Effector memory CD8-positive, alpha-beta T cell (primary cell): ENCODE measurements at regions not wholly inside any gene's neighbourhood (a gene's known extent, or its start where the extent isn't known, plus 50 kb on each side); places are given as distances from the start of the nearest gene placed in this dataset.

Experiments used
- ATAC-seq: fragments of 150-1000 bp; cut with Tn5 transposase; replicated peaks from 2 replicates; pipeline ENCODE4 v1.10.0; 2021; ENCODE audit warnings: mild to moderate bottlenecking, moderate library complexity
- DNase-seq, 3 experiments: peaks; one replicate each; pipeline ENCODE4 v3.0.0; 2021
- H3K27ac Mint-ChIP-seq, 2 donors: one replicate each; pipeline ENCODE4 v1.8.0; 2022; ENCODE audit warnings: mild to moderate bottlenecking in 2 of 2, mixed read lengths in 2 of 2, moderate library complexity in 2 of 2
- H3K27me3 Mint-ChIP-seq, 2 donors: one replicate each; pipeline ENCODE4 v1.8.0; 2022; ENCODE audit warnings: mixed read lengths in 2 of 2
- H3K36me3 Mint-ChIP-seq: one replicate; pipeline ENCODE4 v1.8.0; 2022; ENCODE audit warnings: mild to moderate bottlenecking, moderate library complexity, mixed read lengths; ENCODE audit not compliant: insufficient read depth
- H3K4me1 Mint-ChIP-seq, 2 donors: one replicate each; pipeline ENCODE4 v1.8.0; 2022; ENCODE audit warnings: low read depth in 2 of 2, mixed read lengths in 2 of 2
- H3K4me3 Mint-ChIP-seq, 2 donors: one replicate each; pipeline ENCODE4 v1.8.0; 2022; ENCODE audit warnings: mild to moderate bottlenecking in 2 of 2, mixed read lengths in 2 of 2, moderate library complexity in 2 of 2
- H3K9me3 Mint-ChIP-seq, 2 donors: one replicate each; pipeline ENCODE4 v1.8.0; 2022; ENCODE audit warnings: mixed read lengths in 2 of 2

DNA sequence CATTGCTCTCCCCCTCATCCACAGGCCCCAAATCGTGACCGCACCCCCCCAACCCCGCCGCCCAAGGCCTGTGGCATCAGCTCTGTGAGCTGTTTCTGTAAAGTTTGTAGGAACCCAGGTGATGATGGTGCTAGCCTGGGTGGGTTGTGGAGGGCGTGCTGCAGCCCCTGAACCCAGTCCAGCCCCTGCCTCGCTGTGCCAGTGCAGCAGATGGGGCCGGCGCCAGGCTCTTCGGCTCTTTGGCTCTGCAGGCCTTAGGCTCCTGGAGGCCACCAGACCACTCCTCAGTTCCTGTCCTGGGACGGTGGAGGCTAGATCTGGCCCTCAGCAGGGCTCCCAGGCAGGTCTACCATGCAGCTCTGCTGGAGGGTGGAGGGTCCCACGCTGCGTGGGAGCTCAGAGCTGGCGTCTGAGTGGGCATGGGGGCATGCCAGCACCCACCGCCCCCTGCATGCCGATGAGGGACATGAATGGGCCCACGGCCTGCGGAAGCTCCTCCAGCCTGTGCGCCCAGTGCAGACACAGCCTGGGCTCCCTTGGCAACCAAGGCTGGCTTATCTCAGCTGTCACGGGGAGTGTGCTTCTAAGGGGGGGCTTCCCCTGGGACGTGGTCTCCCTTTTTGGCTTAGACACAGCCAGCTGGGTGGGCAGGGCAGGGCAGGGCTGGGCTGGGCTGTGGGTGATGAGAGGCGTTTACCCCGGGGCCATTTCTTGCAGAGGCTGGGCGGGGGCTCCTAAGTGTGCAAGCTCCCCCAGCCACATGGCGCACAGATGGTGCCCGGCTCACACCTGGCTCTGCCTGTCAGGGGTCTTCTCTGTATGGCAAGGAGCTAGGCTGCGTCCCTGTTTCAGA is 1187.6 kb downstream of the BRD1 start:
- no peaks in the 10 kb centered on the region for H3K36me3 Mint-ChIP-seq
- H3K4me1 Mint-ChIP-seq, result peaks cover 0 to 3% of the 10 kb centered on the region in 2 donors
- DNase-seq, result no peak
- no peak overlapping the region for H3K27ac Mint-ChIP-seq
- peaks cover 0 to 19% of the 10 kb centered on the region in 2 donors for H3K27me3 Mint-ChIP-seq
- no peaks in the 10 kb centered on the region for H3K9me3 Mint-ChIP-seq
- H3K4me3 Mint-ChIP-seq, result no peak overlapping the region
- no peak for ATAC-seq

GRCh38 chr22:48639021-48639795 is 1188.5 kb downstream of the BRD1 start:
- H3K27me3 Mint-ChIP-seq, result peaks cover 0 to 11% of the 10 kb centered on the region in 2 donors
- no peak overlapping the region for H3K4me3 Mint-ChIP-seq
- H3K4me1 Mint-ChIP-seq, result peaks cover 0 to 3% of the 10 kb centered on the region in 2 donors
- H3K36me3 Mint-ChIP-seq, result no peaks in the 10 kb centered on the region
- no peak overlapping the region for H3K27ac Mint-ChIP-seq
- no peaks in the 10 kb centered on the region for H3K9me3 Mint-ChIP-seq
- DNase-seq, result no peak
- ATAC-seq, result no peak

- Mint-ChIP-seq H3K4me1 (peaks cover 0 to 3% of the 10 kb centered on the region in 2 donors), H3K36me3 (no peaks in the 10 kb centered on the region), H3K27me3 (peaks cover 0 to 9% of the 10 kb centered on the region in 2 donors), H3K27ac (no peak overlapping the region), H3K9me3 (no peaks in the 10 kb centered on the region), H3K4me3 (no peak overlapping the region)
- ATAC-seq (no peak), DNase-seq (no peak)
Measured at GRCh38 chr22:48637231-48637630, 1190.4 kb downstream of the BRD1 start.

DNA sequence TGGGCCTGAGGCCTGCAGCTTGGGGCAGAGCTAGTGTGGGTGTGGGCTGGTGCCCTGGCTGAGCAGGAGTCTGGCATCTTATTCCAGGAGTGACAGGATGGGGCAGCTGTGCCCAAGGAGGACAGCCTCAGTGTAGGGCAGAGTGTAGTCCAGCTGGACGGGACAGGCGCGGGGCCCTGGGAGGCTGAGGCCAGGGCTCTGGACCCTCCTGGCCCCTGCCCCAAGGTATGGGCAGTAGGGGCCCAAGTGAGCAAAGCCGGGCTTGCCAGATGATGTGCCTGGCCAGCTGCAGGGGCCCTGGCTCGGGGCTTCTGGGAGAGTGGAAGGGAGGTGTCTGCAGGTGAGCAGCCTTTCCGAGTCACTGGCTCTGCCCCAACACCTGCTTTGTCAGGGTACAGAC is 1190.9 kb downstream of the BRD1 start:
- no peak overlapping the region for H3K27ac Mint-ChIP-seq
- H3K36me3 Mint-ChIP-seq, result no peaks in the 10 kb centered on the region
- no peaks in the 10 kb centered on the region for H3K9me3 Mint-ChIP-seq
- no peak for ATAC-seq
- DNase-seq, result no peak
- H3K4me3 Mint-ChIP-seq, result no peak overlapping the region
- H3K27me3 Mint-ChIP-seq, result peaks cover 0 to 9% of the 10 kb centered on the region in 2 donors
- peaks cover 0 to 3% of the 10 kb centered on the region in 2 donors for H3K4me1 Mint-ChIP-seq

- ATAC-seq, result no peak
- H3K9me3 Mint-ChIP-seq, result no peaks in the 10 kb centered on the region
- H3K27me3 Mint-ChIP-seq, result peaks cover 0 to 9% of the 10 kb centered on the region in 2 donors
- DNase-seq, result no peak
- H3K4me1 Mint-ChIP-seq, result peaks cover 0 to 3% of the 10 kb centered on the region in 2 donors
- H3K27ac Mint-ChIP-seq, result no peak overlapping the region
- no peak overlapping the region for H3K4me3 Mint-ChIP-seq
- no peaks in the 10 kb centered on the region for H3K36me3 Mint-ChIP-seq
Measured at GRCh38 chr22:48635816-48636215, 1191.9 kb downstream of the BRD1 start.

- DNase-seq (no peak), ATAC-seq (no peak)
- Mint-ChIP-seq H3K36me3 (no peaks in the 10 kb centered on the region), H3K27me3 (peaks cover 0 to 9% of the 10 kb centered on the region in 2 donors), H3K27ac (no peak overlapping the region), H3K9me3 (no peaks in the 10 kb centered on the region), H3K4me1 (peaks cover 0 to 3% of the 10 kb centered on the region in 2 donors), H3K4me3 (no peak overlapping the region)
Measured at GRCh38 chr22:48635031-48635430, 1192.6 kb downstream of the BRD1 start.

- peaks cover 0 to 3% of the 10 kb centered on the region in 2 donors for H3K4me1 Mint-ChIP-seq
- DNase-seq, result no peak
- H3K4me3 Mint-ChIP-seq, result no peak overlapping the region
- H3K27me3 Mint-ChIP-seq, result peaks cover 0 to under 1% of the 10 kb centered on the region in 2 donors
- no peaks in the 10 kb centered on the region for H3K9me3 Mint-ChIP-seq
- H3K27ac Mint-ChIP-seq, result no peak overlapping the region
- ATAC-seq, result no peak
- no peaks in the 10 kb centered on the region for H3K36me3 Mint-ChIP-seq
Measured at GRCh38 chr22:48633996-48634836, 1193.5 kb downstream of the BRD1 start.

DNA sequence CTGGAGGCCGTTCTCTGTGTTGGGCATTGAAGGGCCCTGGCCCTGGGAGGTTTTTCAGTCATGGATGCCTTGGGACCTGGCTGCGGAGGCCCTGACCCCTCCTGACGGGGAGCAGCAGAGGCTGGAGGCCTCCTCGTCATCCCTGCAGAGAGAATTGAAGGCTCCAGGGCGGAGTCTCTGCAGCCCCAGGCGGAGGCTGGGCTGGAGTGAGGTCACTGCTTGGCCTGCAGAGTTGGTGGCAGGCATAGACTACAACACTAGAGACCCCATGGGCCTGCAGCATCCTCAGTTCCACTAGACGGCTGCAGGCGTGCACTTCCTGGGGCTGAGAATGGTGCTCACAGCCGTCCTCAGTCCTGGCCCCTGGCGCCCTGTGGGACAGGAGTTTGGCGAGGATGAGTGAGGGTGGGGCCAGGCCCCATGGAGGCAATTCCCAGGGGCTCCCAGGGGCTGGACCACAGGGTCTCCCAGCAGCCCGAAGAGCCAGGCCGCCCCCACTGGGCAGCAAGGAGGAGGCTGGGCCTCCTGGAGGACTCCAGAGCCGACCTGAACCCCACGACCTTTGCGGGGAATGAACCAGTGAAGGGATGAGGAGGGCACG is 1194.9 kb downstream of the BRD1 start:
- ATAC-seq (no peak), DNase-seq (no peak)
- Mint-ChIP-seq H3K4me1 (peaks cover 0 to 3% of the 10 kb centered on the region in 2 donors), H3K36me3 (no peaks in the 10 kb centered on the region), H3K4me3 (no peak overlapping the region), H3K9me3 (no peaks in the 10 kb centered on the region), H3K27ac (no peak overlapping the region), H3K27me3 (peaks cover 0 to 8% of the 10 kb centered on the region in 2 donors)

DNA sequence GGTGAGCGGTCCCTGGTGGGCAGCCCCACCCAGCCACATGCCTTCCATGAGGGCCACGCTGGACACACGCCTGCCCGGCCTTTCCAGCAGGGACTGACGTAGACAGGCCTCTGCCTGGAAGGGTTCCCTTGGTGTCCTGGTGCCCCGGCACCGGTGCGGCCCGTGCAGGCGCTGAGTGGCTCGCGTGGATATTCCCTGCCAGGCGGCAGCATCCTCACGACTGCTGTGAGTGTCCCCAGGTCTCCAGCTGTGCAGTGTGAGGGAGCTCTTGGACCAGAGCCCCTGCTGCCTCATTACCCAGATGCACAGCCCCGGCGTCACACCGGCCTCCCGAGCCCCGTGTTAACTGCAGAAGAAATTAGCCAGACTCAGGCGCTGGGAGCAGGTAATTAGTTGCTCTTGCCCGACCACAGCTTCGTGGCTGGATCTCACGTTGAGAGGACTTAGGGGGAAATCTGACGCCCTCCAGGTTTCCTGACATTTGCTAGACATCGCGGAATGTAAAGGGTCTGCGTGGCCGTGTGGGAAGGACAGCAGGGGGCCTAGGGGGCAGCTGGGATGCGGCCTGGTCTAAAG is 1196.3 kb downstream of the BRD1 start:
- peaks cover 0 to 21% of the 10 kb centered on the region in 2 donors for H3K27me3 Mint-ChIP-seq
- H3K27ac Mint-ChIP-seq, result no peak overlapping the region
- H3K9me3 Mint-ChIP-seq, result no peaks in the 10 kb centered on the region
- no peak for DNase-seq
- peaks cover 0 to 3% of the 10 kb centered on the region in 2 donors for H3K4me1 Mint-ChIP-seq
- no peak for ATAC-seq
- H3K4me3 Mint-ChIP-seq, result no peak overlapping the region
- no peaks in the 10 kb centered on the region for H3K36me3 Mint-ChIP-seq

DNA sequence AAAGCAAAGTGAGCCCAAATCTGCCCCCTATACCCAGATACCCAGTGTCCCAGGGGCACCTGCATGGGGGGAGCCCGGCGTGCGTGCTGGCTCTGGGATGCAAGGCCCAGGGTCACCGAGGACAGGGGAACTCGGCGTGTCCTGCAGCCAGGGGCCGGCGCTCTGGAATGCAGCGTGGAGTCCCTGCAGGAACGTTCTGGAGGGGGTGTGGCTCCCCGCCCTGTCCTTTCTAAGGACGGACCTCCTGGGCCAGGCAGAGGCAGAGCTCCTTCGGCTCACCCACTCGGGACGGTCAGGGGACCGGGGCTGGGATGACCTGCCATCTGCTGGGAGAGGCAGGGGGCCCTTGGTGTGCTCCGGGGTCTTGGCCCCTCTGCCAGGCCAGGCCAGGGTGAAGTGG is 1196.8 kb downstream of the BRD1 start:
- Mint-ChIP-seq H3K36me3 (no peaks in the 10 kb centered on the region), H3K4me3 (no peak overlapping the region), H3K27me3 (peaks cover 0 to 21% of the 10 kb centered on the region in 2 donors), H3K4me1 (no peaks in the 10 kb centered on the region), H3K9me3 (no peaks in the 10 kb centered on the region), H3K27ac (no peak overlapping the region)
- ATAC-seq (no peak), DNase-seq (no peak)

DNA sequence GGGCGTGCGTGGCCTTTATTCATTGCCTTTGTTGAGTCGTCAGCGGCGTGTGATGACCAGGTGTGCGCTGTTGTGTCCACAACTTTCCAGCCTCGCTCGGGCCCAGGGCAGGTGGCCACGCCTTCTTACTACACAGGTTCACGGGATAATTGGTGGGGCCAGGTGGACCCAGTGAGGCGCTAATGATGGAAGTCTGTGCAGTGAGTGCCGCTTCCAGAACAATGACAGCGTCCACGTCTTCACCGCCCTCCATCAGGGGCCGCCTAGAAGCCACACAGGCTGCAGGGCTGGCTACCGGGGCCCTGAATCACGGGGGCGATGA is 1197.3 kb downstream of the BRD1 start:
- no peaks in the 10 kb centered on the region for H3K4me1 Mint-ChIP-seq
- H3K36me3 Mint-ChIP-seq, result no peaks in the 10 kb centered on the region
- H3K27ac Mint-ChIP-seq, result no peak overlapping the region
- DNase-seq (no peak), ATAC-seq (no peak)
- H3K9me3 Mint-ChIP-seq, result no peaks in the 10 kb centered on the region
- peaks cover 0 to 21% of the 10 kb centered on the region in 2 donors for H3K27me3 Mint-ChIP-seq
- H3K4me3 Mint-ChIP-seq, result no peak overlapping the region

DNA sequence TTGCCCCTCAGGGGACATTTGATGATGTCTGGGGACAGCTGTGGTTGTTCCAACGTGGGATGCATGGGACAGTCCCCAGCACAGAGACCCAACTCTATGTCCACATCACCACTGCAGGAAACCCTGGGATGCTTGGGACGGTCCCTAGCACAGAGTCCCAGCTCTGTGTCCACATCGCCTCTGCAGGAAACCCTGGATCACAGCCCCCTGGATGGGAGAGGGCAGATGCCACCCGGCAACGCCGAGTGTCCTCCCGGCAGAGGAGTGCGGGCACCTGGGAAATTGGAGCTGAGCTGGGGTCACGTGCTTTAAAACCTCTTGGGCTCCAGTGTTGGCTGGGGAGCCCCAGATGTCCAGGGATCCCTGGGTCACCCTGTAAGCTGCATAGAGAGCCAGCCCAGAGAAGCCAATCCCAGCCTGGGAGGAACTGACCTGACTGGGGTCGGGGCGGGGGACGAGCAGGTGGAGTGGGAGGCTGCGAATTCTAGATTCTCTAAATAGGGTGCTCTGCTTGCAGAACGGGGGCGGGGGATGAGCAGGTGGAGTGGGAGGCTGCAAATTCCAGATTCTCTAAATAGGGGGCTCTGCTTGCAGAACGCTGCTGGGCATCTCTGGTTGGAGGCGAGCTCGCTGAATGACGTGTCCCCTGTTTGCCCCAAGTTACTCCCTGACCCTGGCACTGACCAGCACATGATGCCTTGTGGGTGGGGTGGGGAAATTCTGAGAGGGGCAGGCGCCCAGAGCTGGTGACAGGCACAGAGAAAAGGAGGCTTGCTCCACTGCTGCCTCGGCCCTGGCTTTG is 1197.8 kb downstream of the BRD1 start:
- no peak for DNase-seq
- Mint-ChIP-seq H3K27ac (no peak overlapping the region), H3K4me3 (no peak overlapping the region), H3K36me3 (no peaks in the 10 kb centered on the region), H3K4me1 (no peaks in the 10 kb centered on the region), H3K9me3 (no peaks in the 10 kb centered on the region), H3K27me3 (peaks cover 0 to 21% of the 10 kb centered on the region in 2 donors)
- no peak for ATAC-seq
